B cell (primary cell): ENCODE measurements at regions not wholly inside any gene's neighbourhood (a gene's known extent, or its start where the extent isn't known, plus 50 kb on each side); places are given as distances from the start of the nearest gene placed in this dataset.

Experiments used
- ATAC-seq: fragments of 200-7000 bp; cut with Tn5 transposase; one replicate; pipeline ENCODE4 v1.10.0; 2021; ENCODE audit warnings: low read depth, mild to moderate bottlenecking, moderate number of reproducible peaks, moderate library complexity
- CTCF ChIA-PET: fragments of 350-600 bp; sonication (Branson Sonifier 250); formaldehyde crosslinking; loops from one replicate; lab custom pipeline; 2021; ENCODE audit warnings: antibody characterized with exemption, inconsistent platforms; lab: Charles Lee
- POLR2A ChIA-PET: fragments of 350-600 bp; sonication (Branson Sonifier 250); formaldehyde crosslinking; loops from one replicate; lab custom pipeline; 2021; ENCODE audit warnings: antibody characterized with exemption; lab: Charles Lee
- DNase-seq: peaks from one replicate; pipeline ENCODE4 v3.0.0; 2013
- H2AFZ ChIP-seq: 2 replicates; pipeline ENCODE4 v1.6.1; 2012; ENCODE audit warnings: mild to moderate bottlenecking, low read depth, low read length; ENCODE audit not compliant: insufficient read depth, poor library complexity, severe bottlenecking
- H3K27ac ChIP-seq, 2 donors: 1 replicate in 1 of 2; 2 replicates in 1 of 2; pipeline ENCODE4 v1.5.1; 2012 to 2013; ENCODE audit warnings: low read length in 2 of 2, mild to moderate bottlenecking in 2 of 2, moderate library complexity in 1 of 2
- H3K27me3 ChIP-seq, 4 experiments: fragments of 200-600 bp in 1 of 4; sonication (generic) in 1 of 4; replicated peaks in 1 of 4; 1 replicate in 2 of 4; 2 replicates in 2 of 4; pipeline versions ENCODE4 v1.6.1 to v1.7.0; 2013 to 2016; ENCODE audit warnings: low read length in 3 of 4, mild to moderate bottlenecking in 2 of 4, mixed read lengths in 1 of 4, moderate library complexity in 1 of 4; ENCODE audit not compliant: insufficient read depth in 4 of 4, control insufficient read depth in 3 of 4; ENCODE audit errors: control extremely low read depth in 1 of 4
- H3K36me3 ChIP-seq, 2 experiments: replicated peaks in 1 of 2; 1 replicate in 1 of 2; 2 replicates in 1 of 2; pipeline versions ENCODE4 v1.6.1 to v1.7.1; 2013; ENCODE audit warnings: low read length in 1 of 2; ENCODE audit not compliant: insufficient read depth in 2 of 2, control insufficient read depth in 1 of 2; ENCODE audit errors: control extremely low read depth in 1 of 2, extremely low read depth in 1 of 2
- H3K4me1 ChIP-seq, 2 donors: fragments of 200-600 bp in 1 of 2; sonication (generic) in 1 of 2; 1 replicate in 1 of 2; 2 replicates in 1 of 2; pipeline versions ENCODE4 v1.5.1 to v1.6.1; 2013 to 2017; ENCODE audit warnings: low read length in 2 of 2; ENCODE audit not compliant: control insufficient read depth in 2 of 2, insufficient read depth in 2 of 2
- H3K4me2 ChIP-seq: replicated peaks from 2 replicates; pipeline ENCODE3; 2012; ENCODE audit warnings: mild to moderate bottlenecking, low read depth, low read length; ENCODE audit not compliant: poor library complexity, severe bottlenecking
- H3K4me3 ChIP-seq, 5 experiments: fragments of 200-600 bp in 1 of 5; sonication (generic) in 1 of 5; 1 replicate in 3 of 5; 2 replicates in 2 of 5; pipeline versions ENCODE4 v1.5.1 to v1.7.0; 2011 to 2016; ENCODE audit warnings: low read length in 4 of 5, mild to moderate bottlenecking in 4 of 5, low read depth in 2 of 5, control low read depth in 1 of 5, moderate library complexity in 1 of 5; ENCODE audit not compliant: insufficient read depth in 1 of 5; ENCODE audit errors: control extremely low read depth in 1 of 5, extremely low read depth in 1 of 5
- H3K79me2 ChIP-seq: fragments of 200-600 bp; sonication (generic); one replicate; pipeline ENCODE4 v1.6.0; 2016; ENCODE audit warnings: low read length; ENCODE audit not compliant: control insufficient read depth, insufficient read depth
- H3K9ac ChIP-seq: fragments of 200-600 bp; sonication (generic); 2 replicates; pipeline ENCODE4 v1.6.1; 2017; ENCODE audit warnings: mild to moderate bottlenecking, low read length, moderate library complexity
- H3K9me3 ChIP-seq, 3 donors: one replicate each; pipeline versions ENCODE4 v1.6.1 to v1.7.1; 2013; ENCODE audit warnings: low read length in 2 of 3; ENCODE audit not compliant: control insufficient read depth in 2 of 3, insufficient read depth in 1 of 3; ENCODE audit errors: control extremely low read depth in 1 of 3
- H4K20me1 ChIP-seq: 2 replicates; pipeline ENCODE4 v1.6.0; 2012; ENCODE audit warnings: mild to moderate bottlenecking, low read length; ENCODE audit not compliant: insufficient read depth, control insufficient read depth, poor library complexity, severe bottlenecking
- H3K27ac Mint-ChIP-seq: one replicate; pipeline ENCODE4 v1.8.0; 2021; ENCODE audit warnings: mixed read lengths
- H3K27me3 Mint-ChIP-seq: one replicate; pipeline ENCODE4 v1.8.0; 2021; ENCODE audit warnings: mixed read lengths
- H3K4me1 Mint-ChIP-seq: one replicate; pipeline ENCODE4 v1.8.0; 2021; ENCODE audit warnings: mixed read lengths
- H3K4me3 Mint-ChIP-seq: one replicate; pipeline ENCODE4 v1.8.0; 2021; ENCODE audit warnings: mixed read lengths
- H3K9me3 Mint-ChIP-seq: one replicate; pipeline ENCODE4 v1.8.0; 2022; ENCODE audit warnings: mixed read lengths; ENCODE audit not compliant: insufficient read depth
- CTCF ChIP-seq: fragments of 200-600 bp; IDR thresholded peaks from one replicate; pipeline ENCODE4 v1.8.0; 2022; ENCODE audit warnings: antibody characterized with exemption, mild to moderate bottlenecking
- EZH2 ChIP-seq: IDR thresholded peaks from 2 replicates; pipeline ENCODE4 v1.6.1; 2012; ENCODE audit warnings: borderline replicate concordance, low read depth, mild to moderate bottlenecking, moderate library complexity, low read length; ENCODE audit not compliant: insufficient read depth, poor library complexity, severe bottlenecking
- WGBS: methylation state at CpG from one replicate; pipeline ENCODE4 v1.1.5; 2013; ENCODE audit warnings: missing lambda C conversion rate; ENCODE audit not compliant: insufficient coverage; 5-methylcytosine and 5-hydroxymethylcytosine counted together
- intact Hi-C: fragments of 100-400 bp; cut with micrococcal nuclease; formaldehyde crosslinking; loops from one replicate; pipeline ENCODE4 v1.10.0; 2022

DNA sequence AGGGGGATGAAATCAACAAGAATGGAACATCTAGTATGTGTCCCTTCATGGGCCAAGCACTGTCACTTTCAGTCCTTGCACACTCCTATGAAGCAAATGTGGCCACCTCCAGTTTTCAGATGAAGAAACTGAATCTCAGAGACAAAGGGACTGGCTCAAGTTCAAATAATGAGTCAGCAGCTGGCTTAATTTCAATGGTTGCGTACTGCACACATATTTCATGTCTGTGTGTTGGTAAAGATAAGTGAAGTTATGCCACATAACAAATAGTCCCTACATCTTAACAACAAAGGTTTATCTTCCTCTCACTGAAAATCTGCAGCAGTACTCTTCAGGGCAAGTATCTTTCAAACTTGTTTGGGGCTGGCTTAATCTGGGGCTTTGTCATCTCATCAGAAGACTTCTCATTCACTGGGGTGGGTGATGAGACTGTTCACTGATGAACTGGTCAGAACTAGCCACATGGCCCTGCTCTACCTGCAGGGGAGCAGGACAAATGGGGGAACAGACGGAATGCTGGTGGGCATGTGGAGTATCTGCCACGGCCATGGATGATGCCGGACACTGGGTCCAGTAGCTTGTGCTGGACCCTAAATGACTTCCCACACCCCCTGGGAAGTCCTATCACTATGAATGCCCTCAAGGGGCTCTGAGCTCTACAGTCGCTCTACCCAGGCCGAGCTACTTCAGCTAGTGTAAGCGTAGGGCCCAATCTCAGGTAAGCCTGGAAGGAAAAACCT is 263.2 kb downstream of the CYP26B1 start:
- no peak for DNase-seq
- H2AFZ ChIP-seq = no peak overlapping the region
- H3K27ac ChIP-seq = no peak overlapping the region
- no peaks in the 10 kb centered on the region for H3K36me3 ChIP-seq
- intact Hi-C loops = no loop called here
- Mint-ChIP-seq H3K4me3 (no peak overlapping the region), H3K4me1 (no peaks in the 10 kb centered on the region), H3K27ac (no peak overlapping the region), H3K9me3 (no peaks in the 10 kb centered on the region), H3K27me3 (no peaks in the 10 kb centered on the region)
- peaks cover 0 to 2% (median under 1%) of the 10 kb centered on the region in 4 experiments for H3K27me3 ChIP-seq
- H3K9me3 ChIP-seq = peaks cover 0 to 7% (median 0%) of the 10 kb centered on the region in 3 donors
- ChIA-PET CTCF (no interaction called here), POLR2A (no interaction called here)
- no peak for TF ChIP-seq CTCF
- TF ChIP-seq EZH2 = no peak
- H3K4me3 ChIP-seq = no peak overlapping the region
- 92% methylated on average over 5 of the region's 7 CpGs for WGBS
- no peaks in the 10 kb centered on the region for H3K79me2 ChIP-seq
- H4K20me1 ChIP-seq = no peaks in the 10 kb centered on the region
- no peaks in the 10 kb centered on the region for H3K4me1 ChIP-seq
- ATAC-seq = no peak
- H3K9ac ChIP-seq = no peak overlapping the region
- H3K4me2 ChIP-seq = no peak overlapping the region

DNA sequence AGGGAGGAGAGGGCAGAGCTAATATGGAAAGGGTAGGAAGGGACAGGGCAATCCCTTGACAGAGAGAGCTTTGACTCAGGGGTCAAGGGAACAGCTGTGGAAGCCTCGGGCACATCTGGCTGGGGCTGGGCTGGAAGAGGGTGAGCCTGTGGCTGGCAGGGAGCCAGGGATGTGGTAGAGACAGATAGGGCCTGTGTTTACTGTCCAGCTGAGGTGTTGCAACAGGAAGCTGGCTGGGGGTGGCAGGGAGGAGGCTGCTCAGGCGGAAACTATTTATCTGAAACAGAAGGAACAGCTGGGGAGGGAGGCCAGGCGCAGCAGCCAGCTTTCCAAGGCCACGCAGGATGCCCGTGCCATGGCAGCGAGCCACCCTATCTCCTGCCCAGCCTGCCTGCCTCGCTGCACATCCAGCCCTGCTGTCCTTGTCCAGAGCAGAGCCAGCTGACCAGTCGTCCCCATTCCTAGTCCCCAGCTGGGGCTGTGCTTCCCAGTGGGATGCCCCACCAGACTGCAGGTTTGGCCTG is 264.7 kb downstream of the CYP26B1 start:
- Mint-ChIP-seq H3K9me3 (no peaks in the 10 kb centered on the region), H3K27me3 (no peaks in the 10 kb centered on the region), H3K4me3 (no peak overlapping the region), H3K27ac (no peak overlapping the region), H3K4me1 (no peaks in the 10 kb centered on the region)
- WGBS = 64% methylated on average over 8 of the region's 8 CpGs
- Histone ChIP-seq H3K27me3 (peaks cover 0 to 2% (median under 1%) of the 10 kb centered on the region in 4 experiments), H2AFZ (no peak overlapping the region), H3K27ac (no peak overlapping the region), H3K9ac (no peak overlapping the region), H3K4me1 (no peaks in the 10 kb centered on the region), H4K20me1 (no peaks in the 10 kb centered on the region), H3K36me3 (no peaks in the 10 kb centered on the region), H3K79me2 (no peaks in the 10 kb centered on the region), H3K4me3 (no peak overlapping the region), H3K9me3 (peaks cover 0 to 11% (median 0%) of the 10 kb centered on the region in 3 donors), H3K4me2 (no peak overlapping the region)
- POLR2A ChIA-PET = no interaction called here
- intact Hi-C loops = no loop called here
- DNase-seq (no peak), ATAC-seq (no peak)
- TF ChIP-seq EZH2 = no peak
- no peak for TF ChIP-seq CTCF
- CTCF ChIA-PET = no interaction called here
